Immature natural killer cell (primary cell): ENCODE measurements at regions not wholly inside any gene's neighbourhood (a gene's known extent, or its start where the extent isn't known, plus 50 kb on each side); places are given as distances from the start of the nearest gene placed in this dataset.

ENCODE experiments used
- DNase-seq, 3 donors: peaks; one replicate each; pipeline ENCODE4 v3.0.0; 2022; ENCODE audit warnings: mixed read lengths in 1 of 3
- H3K27ac Mint-ChIP-seq, 6 donors: one replicate each; pipeline ENCODE4 v1.8.0; 2020; ENCODE audit warnings: mixed read lengths in 6 of 6, mild to moderate bottlenecking in 5 of 6, inconsistent platforms in 4 of 6, moderate library complexity in 3 of 6
- H3K27me3 Mint-ChIP-seq, 3 donors: one replicate each; pipeline ENCODE4 v1.8.0; 2020 to 2021; ENCODE audit warnings: low read depth in 3 of 3, mild to moderate bottlenecking in 3 of 3, mixed read lengths in 3 of 3, moderate library complexity in 3 of 3, inconsistent platforms in 1 of 3
- H3K36me3 Mint-ChIP-seq, 3 donors: one replicate each; pipeline ENCODE4 v1.8.0; 2020; ENCODE audit warnings: mixed read lengths in 3 of 3, inconsistent platforms in 2 of 3, mild to moderate bottlenecking in 2 of 3
- H3K4me1 Mint-ChIP-seq, 2 donors: one replicate each; pipeline ENCODE4 v1.8.0; 2020; ENCODE audit warnings: inconsistent platforms in 2 of 2, mild to moderate bottlenecking in 2 of 2, mixed read lengths in 2 of 2, moderate library complexity in 1 of 2
- H3K4me3 Mint-ChIP-seq, 5 donors: one replicate each; pipeline ENCODE4 v1.8.0; 2020; ENCODE audit warnings: mild to moderate bottlenecking in 5 of 5, mixed read lengths in 5 of 5, inconsistent platforms in 3 of 5, moderate library complexity in 3 of 5
- H3K9me3 Mint-ChIP-seq, 6 donors: one replicate each; pipeline ENCODE4 v1.8.0; 2020; ENCODE audit warnings: mild to moderate bottlenecking in 6 of 6, mixed read lengths in 6 of 6, inconsistent platforms in 4 of 6, moderate library complexity in 3 of 6

DNA sequence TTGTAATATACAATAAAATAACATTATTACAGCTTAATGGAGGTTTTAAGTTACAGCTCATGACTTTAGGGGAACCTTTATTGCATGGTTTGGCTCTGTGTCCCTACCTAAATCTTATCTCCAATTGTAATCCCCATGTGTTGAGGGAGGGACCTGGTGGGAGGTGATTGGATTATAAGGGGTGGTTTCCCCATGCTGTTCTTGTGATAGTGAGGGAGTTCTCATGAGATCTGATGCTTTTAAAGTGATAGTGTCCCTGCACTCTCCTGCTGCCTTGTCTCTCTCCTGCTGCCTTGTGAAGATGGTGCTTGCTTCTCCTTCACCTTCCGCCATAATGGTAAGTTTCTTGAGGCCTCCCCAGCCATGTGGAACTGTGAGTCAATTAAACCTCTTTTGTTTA lies 132.1 kb upstream of the SYT1 start:
- H3K9me3 Mint-ChIP-seq, result peaks cover 6 to 28% (median 8%) of the 10 kb centered on the region in 6 donors
- no peaks in the 10 kb centered on the region for H3K36me3 Mint-ChIP-seq
- peaks cover 0 to 2% (median 0%) of the 10 kb centered on the region in 3 donors for H3K27me3 Mint-ChIP-seq
- no peak overlapping the region for H3K4me3 Mint-ChIP-seq
- H3K27ac Mint-ChIP-seq, result no peak overlapping the region
- no peaks in the 10 kb centered on the region for H3K4me1 Mint-ChIP-seq
- DNase-seq, result no peak

DNA sequence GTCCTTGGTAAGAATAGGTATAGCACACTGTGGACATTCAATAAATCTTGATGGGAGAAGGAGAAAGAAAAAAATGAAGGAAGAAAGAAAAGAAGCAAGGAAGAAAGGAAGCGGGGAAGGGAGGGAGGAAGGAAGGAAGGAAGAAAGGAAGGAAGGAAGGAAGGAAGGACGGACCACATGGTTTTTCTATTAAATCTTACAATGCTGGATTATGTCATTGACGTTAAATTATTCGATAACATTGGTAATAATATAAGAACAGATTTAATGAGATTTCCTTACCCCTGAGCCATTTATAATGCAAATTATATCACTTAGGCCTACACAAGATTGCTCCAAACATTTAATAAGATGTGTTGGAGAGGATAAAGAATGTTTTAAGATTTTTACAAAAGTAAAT lies 124.9 kb upstream of the SYT1 start:
- no peaks in the 10 kb centered on the region for H3K4me1 Mint-ChIP-seq
- H3K9me3 Mint-ChIP-seq, result peaks cover 4 to 30% (median 13%) of the 10 kb centered on the region in 6 donors

DNA sequence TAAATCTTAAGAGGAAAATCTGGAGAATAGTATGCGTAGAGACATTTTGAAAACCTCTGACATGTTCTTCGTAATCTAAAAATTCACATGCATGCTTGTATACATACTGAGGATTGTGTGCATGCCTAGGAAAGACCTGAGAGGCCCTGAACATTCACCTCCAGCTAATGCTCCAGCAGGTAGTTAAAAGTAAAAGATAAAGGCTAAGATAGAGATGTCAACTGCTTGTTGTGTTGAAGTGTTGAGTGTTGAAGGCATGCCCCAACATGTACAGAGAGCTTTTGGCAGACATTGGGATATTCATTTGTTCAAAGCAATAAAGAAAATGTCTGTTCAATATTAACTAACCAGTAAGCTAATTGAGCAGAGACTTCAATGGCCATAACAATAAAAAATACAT lies 118.6 kb upstream of the SYT1 start:
- H3K4me3 Mint-ChIP-seq, result no peak overlapping the region
- peaks cover 0 to 2% (median 0%) of the 10 kb centered on the region in 3 donors for H3K27me3 Mint-ChIP-seq
- no peak for DNase-seq
- no peak overlapping the region for H3K27ac Mint-ChIP-seq
- H3K36me3 Mint-ChIP-seq, result no peaks in the 10 kb centered on the region
- no peaks in the 10 kb centered on the region for H3K4me1 Mint-ChIP-seq
- peaks cover 10 to 41% (median 20%) of the 10 kb centered on the region in 6 donors for H3K9me3 Mint-ChIP-seq

More for the DNA sequence above, 124.9 kb upstream of the SYT1 start:
- H3K27me3 Mint-ChIP-seq, result peaks cover 0 to 2% (median 0%) of the 10 kb centered on the region in 3 donors
- H3K27ac Mint-ChIP-seq, result no peak overlapping the region
- H3K36me3 Mint-ChIP-seq, result no peaks in the 10 kb centered on the region
- DNase-seq, result no peak
- no peak overlapping the region for H3K4me3 Mint-ChIP-seq

GRCh38 chr12:78753058-78753457 lies 111.5 kb upstream of the SYT1 start:
- Mint-ChIP-seq H3K9me3 (peaks cover 5 to 34% (median 13%) of the 10 kb centered on the region in 6 donors), H3K4me1 (no peaks in the 10 kb centered on the region), H3K27me3 (no peaks in the 10 kb centered on the region), H3K36me3 (no peaks in the 10 kb centered on the region), H3K4me3 (no peak overlapping the region), H3K27ac (no peak overlapping the region)
- no peak for DNase-seq

DNA sequence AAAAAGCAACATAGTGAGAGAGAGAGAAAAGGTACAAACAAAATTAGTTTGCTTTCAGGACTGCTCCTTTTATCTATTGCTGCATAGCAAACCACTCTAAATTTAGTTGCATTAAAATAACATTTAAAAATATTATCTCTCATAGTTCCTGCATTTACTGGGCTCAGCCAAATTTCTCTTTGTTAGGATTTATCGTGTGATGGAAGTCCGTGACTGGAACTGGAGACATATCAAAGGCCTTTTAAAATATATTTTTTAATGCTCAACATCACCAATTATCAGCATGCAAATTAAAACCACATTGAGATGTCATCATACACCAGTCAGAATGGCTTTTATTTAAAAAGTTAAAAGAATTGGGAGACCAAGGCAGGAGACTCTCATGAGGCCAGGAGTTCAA lies 107.6 kb upstream of the SYT1 start:
- Mint-ChIP-seq H3K27ac (no peak overlapping the region), H3K4me1 (no peaks in the 10 kb centered on the region), H3K9me3 (peaks cover 0 to 40% (median 11%) of the 10 kb centered on the region in 6 donors), H3K27me3 (no peaks in the 10 kb centered on the region), H3K36me3 (peaks cover 0 to 4% (median 0%) of the 10 kb centered on the region in 3 donors), H3K4me3 (no peak overlapping the region)
- DNase-seq, result no peak

DNA sequence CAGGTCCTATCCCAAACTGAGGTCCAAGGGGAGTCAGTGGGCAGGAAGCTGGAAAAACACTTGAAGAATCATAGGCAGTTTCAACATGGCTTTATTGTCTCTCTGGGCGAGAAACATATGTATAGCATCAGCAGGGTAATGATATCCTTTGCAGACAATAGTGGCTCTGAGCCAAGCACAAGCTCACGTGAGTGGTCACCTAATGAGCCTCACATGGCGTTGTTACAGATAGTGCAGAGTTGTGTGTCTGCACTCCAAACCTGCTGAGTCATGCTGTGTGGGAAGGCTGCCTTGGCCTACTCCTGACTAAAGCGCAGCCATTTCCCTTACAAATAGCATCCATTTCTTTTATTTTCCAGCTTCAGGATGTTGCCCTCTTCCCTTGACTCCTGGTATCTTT lies 105.2 kb upstream of the SYT1 start:
- H3K36me3 Mint-ChIP-seq, result peaks cover 0 to 6% (median 0%) of the 10 kb centered on the region in 3 donors
- DNase-seq, result no peak
- H3K4me3 Mint-ChIP-seq, result no peak overlapping the region
- H3K9me3 Mint-ChIP-seq, result peaks cover 4 to 40% (median 12%) of the 10 kb centered on the region in 6 donors
- no peaks in the 10 kb centered on the region for H3K27me3 Mint-ChIP-seq
- H3K4me1 Mint-ChIP-seq, result no peaks in the 10 kb centered on the region
- no peak overlapping the region for H3K27ac Mint-ChIP-seq

DNA sequence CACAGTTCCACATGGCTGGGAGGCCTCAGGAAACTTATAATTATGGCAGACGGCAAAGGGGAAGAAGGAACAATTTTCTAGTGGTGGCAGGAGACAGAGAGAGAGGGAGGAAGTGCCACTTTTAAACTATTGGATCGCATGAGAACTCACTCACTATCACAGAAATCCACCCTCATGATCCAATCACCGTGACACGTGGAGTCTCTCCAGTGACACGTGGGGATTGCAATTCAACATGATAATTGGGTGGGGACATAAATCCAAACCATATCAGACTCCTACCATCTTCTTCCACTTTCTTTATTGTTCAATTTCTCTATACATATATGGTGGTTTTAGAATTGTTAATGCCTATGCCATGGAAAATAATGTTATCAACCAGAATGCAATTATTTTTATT lies 103.7 kb upstream of the SYT1 start:
- H3K27me3 Mint-ChIP-seq, result no peaks in the 10 kb centered on the region
- H3K36me3 Mint-ChIP-seq, result peaks cover 0 to 6% (median 0%) of the 10 kb centered on the region in 3 donors
- no peak for DNase-seq
- H3K27ac Mint-ChIP-seq, result no peak overlapping the region
- no peak overlapping the region for H3K4me3 Mint-ChIP-seq
- H3K9me3 Mint-ChIP-seq, result peaks cover 4 to 28% (median 11%) of the 10 kb centered on the region in 6 donors
- H3K4me1 Mint-ChIP-seq, result no peaks in the 10 kb centered on the region

DNA sequence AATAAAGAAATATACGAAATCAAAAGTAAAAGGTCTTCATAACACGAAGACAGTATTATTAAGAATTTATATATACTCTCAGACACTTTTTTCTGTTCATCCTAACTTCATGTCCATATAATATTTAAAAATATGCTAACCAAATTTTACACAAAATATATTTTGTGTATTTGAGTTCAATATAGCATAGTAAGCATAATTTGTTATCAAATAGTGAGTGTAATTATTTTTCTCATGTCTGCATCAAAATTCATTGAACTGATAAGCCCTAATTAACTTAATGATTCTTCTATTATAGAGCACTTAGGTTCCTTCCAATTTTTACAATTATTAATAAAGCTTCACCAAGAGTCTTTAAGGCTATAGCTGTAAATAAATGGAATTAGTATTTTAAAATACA lies 99.7 kb upstream of the SYT1 start:
- Mint-ChIP-seq H3K9me3 (peaks cover 1 to 31% (median 6%) of the 10 kb centered on the region in 6 donors), H3K36me3 (peaks cover 0 to 6% (median 0%) of the 10 kb centered on the region in 3 donors), H3K27me3 (no peaks in the 10 kb centered on the region), H3K4me3 (no peak overlapping the region), H3K27ac (no peak overlapping the region), H3K4me1 (no peaks in the 10 kb centered on the region)
- no peak for DNase-seq

GRCh38 chr12:78767264-78767981 lies 97.2 kb upstream of the SYT1 start:
- H3K27ac Mint-ChIP-seq, result no peak overlapping the region
- H3K27me3 Mint-ChIP-seq, result peaks cover 0 to 1% (median 0%) of the 10 kb centered on the region in 3 donors
- H3K9me3 Mint-ChIP-seq, result peaks cover 1 to 30% (median 4%) of the 10 kb centered on the region in 6 donors
- no peak for DNase-seq
- no peak overlapping the region for H3K4me3 Mint-ChIP-seq
- peaks cover 0 to 3% (median 0%) of the 10 kb centered on the region in 3 donors for H3K36me3 Mint-ChIP-seq
- no peaks in the 10 kb centered on the region for H3K4me1 Mint-ChIP-seq

DNA sequence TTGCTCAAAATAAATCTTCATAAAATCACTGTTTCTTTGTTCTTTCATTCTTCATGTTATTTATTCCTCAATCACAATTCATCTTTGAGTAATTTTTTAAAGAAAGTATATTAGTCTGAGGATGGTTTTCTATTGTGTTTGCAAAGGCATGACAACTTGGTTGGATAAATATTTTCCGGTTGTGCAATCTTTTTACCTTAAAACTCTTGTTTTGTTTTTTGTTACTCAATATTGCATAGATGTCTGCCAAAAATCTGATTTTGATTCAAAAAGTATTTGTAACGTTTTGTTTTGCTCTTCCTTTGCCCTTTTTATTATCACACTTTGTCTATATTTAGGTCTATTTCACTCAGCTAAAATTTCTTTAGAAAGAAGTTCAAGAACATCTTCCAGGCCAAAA lies 86.2 kb upstream of the SYT1 start:
- Mint-ChIP-seq H3K4me3 (no peak overlapping the region), H3K36me3 (no peaks in the 10 kb centered on the region), H3K27ac (no peak overlapping the region), H3K4me1 (no peaks in the 10 kb centered on the region), H3K27me3 (no peaks in the 10 kb centered on the region), H3K9me3 (peaks cover 0 to 11% (median 7%) of the 10 kb centered on the region in 6 donors)
- no peak for DNase-seq

DNA sequence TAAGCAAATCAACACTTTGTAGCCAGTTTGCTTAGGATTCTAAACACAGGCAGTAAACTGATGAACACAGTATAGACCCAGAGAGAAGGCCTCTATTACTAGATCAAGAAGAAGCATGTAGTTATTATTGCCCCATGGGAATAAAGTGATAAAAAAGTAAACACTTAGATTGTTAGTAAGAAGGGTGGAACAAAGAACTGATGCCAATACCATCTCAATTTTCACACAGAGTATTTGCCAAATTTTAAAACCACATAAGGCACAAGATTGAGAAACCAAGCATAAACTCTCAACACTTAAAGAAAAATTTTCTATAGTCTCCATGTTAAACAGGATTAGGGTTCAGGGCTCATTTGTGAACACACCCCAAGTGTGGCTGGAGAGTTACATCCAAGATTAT lies 77.0 kb upstream of the SYT1 start:
- Mint-ChIP-seq H3K4me1 (no peaks in the 10 kb centered on the region), H3K4me3 (no peak overlapping the region), H3K27ac (no peak overlapping the region), H3K36me3 (no peaks in the 10 kb centered on the region), H3K27me3 (no peaks in the 10 kb centered on the region), H3K9me3 (peaks cover 3 to 33% (median 10%) of the 10 kb centered on the region in 6 donors)
- no peak for DNase-seq

DNA sequence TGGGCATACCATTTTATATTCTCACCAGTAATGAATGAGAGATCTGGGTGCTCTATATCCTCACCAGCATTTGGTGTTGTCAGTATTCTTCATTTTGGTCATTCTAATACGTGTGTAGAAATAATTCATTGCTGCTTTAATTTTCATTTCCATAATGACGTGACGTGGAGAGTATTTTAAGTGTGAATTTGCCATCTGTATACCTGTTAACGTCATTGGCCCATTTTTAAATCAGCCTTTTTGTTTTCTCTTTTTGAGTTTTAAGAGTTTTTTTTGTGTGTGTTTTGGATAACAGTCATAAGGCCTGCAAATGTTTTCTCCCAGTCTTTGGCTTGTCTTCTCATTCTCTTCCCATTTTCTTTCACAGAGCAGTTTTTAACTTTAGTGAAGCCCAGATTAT lies 74.4 kb upstream of the SYT1 start:
- H3K9me3 Mint-ChIP-seq, result peaks cover 7 to 52% (median 16%) of the 10 kb centered on the region in 6 donors
- no peaks in the 10 kb centered on the region for H3K4me1 Mint-ChIP-seq
- H3K36me3 Mint-ChIP-seq, result peaks cover 0 to 3% (median 0%) of the 10 kb centered on the region in 3 donors
- no peaks in the 10 kb centered on the region for H3K27me3 Mint-ChIP-seq
- no peak overlapping the region for H3K4me3 Mint-ChIP-seq
- DNase-seq, result no peak
- no peak overlapping the region for H3K27ac Mint-ChIP-seq

DNA sequence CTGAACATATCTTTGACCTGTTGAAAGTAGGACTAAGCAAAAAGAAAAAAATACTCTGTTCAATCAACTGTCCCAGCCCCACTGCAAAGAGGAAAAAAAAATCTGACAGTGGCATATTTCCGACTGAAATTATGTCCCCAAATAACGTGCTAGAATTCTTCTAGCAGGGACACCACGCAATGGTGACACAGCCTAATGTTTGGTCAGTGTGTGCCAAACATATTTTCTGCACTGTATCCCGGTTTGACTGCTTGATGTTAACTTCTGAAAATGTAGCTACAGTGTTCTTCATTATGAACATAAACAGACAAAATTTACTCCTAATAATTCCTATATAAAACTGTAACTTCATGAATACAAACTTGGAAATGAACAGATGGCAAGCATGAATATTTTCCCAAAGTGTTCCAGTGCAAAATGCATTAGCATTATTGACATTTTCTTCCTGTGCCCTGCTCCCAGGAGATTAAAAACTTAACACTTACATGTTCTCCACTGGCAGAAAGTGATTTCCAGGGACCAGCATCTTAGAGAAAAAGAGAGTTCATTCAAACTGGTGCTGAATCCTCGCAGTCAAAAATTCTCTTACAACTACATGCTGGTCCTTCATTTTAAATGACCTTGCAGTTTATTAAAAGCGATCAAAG lies 72.4 kb upstream of the SYT1 start:
- peaks cover 7 to 57% (median 23%) of the 10 kb centered on the region in 6 donors for H3K9me3 Mint-ChIP-seq
- H3K4me1 Mint-ChIP-seq, result no peaks in the 10 kb centered on the region
- peaks cover 0 to 3% (median 0%) of the 10 kb centered on the region in 3 donors for H3K36me3 Mint-ChIP-seq
- H3K27ac Mint-ChIP-seq, result no peak overlapping the region
- H3K4me3 Mint-ChIP-seq, result no peak overlapping the region
- DNase-seq, result no peak
- no peaks in the 10 kb centered on the region for H3K27me3 Mint-ChIP-seq

GRCh38 chr12:78793491-78793890 lies 71.1 kb upstream of the SYT1 start:
- H3K27me3 Mint-ChIP-seq, result no peaks in the 10 kb centered on the region

More at GRCh38 chr12:78793491-78793890, 71.1 kb upstream of the SYT1 start:
- Mint-ChIP-seq H3K36me3 (peaks cover 0 to 3% (median 0%) of the 10 kb centered on the region in 3 donors), H3K27ac (no peak overlapping the region), H3K4me1 (no peaks in the 10 kb centered on the region), H3K9me3 (peaks cover 7 to 45% (median 23%) of the 10 kb centered on the region in 6 donors), H3K4me3 (no peak overlapping the region)
- no peak for DNase-seq
